PC-9 (cell line): ENCODE measurements at regions not wholly inside any gene's neighbourhood (a gene's known extent, or its start where the extent isn't known, plus 50 kb on each side); places are given as distances from the start of the nearest gene placed in this dataset.

Experiments used
- BruUV-seq: library from RNA; stranded (reverse); fragments of 400-500 nt; replicated peaks from 2 replicates; lab custom pipeline; 2021; lab: Mats Ljungman, UMichigan
- CTCF ChIA-PET: fragments of 300-600 bp; sonication (Branson Sonifier 250); formaldehyde crosslinking; loops from one replicate; lab custom pipeline; 2022; ENCODE audit warnings: antibody characterized with exemption; lab: Charles Lee
- POLR2A ChIA-PET: fragments of 300-600 bp; sonication (Branson Sonifier 250); formaldehyde crosslinking; loops from one replicate; lab custom pipeline; 2022; ENCODE audit warnings: antibody characterized with exemption; ENCODE audit not compliant: unreplicated experiment; lab: Charles Lee
- DNase-seq, 2 experiments: peaks; one replicate each; pipeline versions ENCODE4 v3.0.0 to v3.0.0-alpha.2; 2015 to 2022; ENCODE audit warnings: mixed read lengths in 1 of 2
- H2AFZ ChIP-seq: fragments of 200-600 bp; sonication (generic); 2 replicates; pipeline ENCODE4 v1.8.1; 2017; ENCODE audit warnings: antibody characterized with exemption
- H3F3A ChIP-seq: fragments of 200-600 bp; sonication (generic); 2 replicates; pipeline ENCODE4 v1.8.1; 2017; ENCODE audit warnings: antibody characterized with exemption, mild to moderate bottlenecking, low read depth; ENCODE audit not compliant: insufficient read depth
- H3K27ac ChIP-seq: fragments of 200-600 bp; sonication (generic); 2 replicates; pipeline ENCODE4 v1.6.1; 2016; ENCODE audit warnings: mixed run types
- H3K27me3 ChIP-seq: fragments of 200-600 bp; sonication (generic); 2 replicates; pipeline ENCODE4 v1.6.1; 2016; ENCODE audit warnings: low read depth, mixed run types; ENCODE audit not compliant: insufficient read depth
- H3K36me3 ChIP-seq: fragments of 200-600 bp; sonication (generic); 2 replicates; pipeline ENCODE4 v1.6.1; 2016; ENCODE audit warnings: low read depth, mixed run types
- H3K4me1 ChIP-seq: fragments of 200-600 bp; sonication (generic); replicated peaks from 2 replicates; pipeline ENCODE4 v1.6.1; 2016; ENCODE audit warnings: mixed run types; ENCODE audit not compliant: insufficient read depth
- H3K4me2 ChIP-seq: fragments of 200-600 bp; sonication (generic); 2 replicates; pipeline ENCODE4 v1.6.1; 2017; ENCODE audit warnings: mixed run types
- H3K4me3 ChIP-seq: fragments of 200-600 bp; sonication (generic); 2 replicates; pipeline ENCODE4 v1.6.1; 2016; ENCODE audit warnings: mixed run types
- H3K79me2 ChIP-seq: fragments of 200-600 bp; sonication (generic); 2 replicates; pipeline ENCODE4 v1.6.1; 2017; ENCODE audit warnings: low read depth, mixed run types
- H3K9me2 ChIP-seq: fragments of 200-600 bp; sonication (generic); 2 replicates; pipeline ENCODE4 v1.8.1; 2017; ENCODE audit warnings: mild to moderate bottlenecking; ENCODE audit not compliant: insufficient read depth
- H3K9me3 ChIP-seq: fragments of 200-600 bp; sonication (generic); 2 replicates; pipeline ENCODE4 v1.8.1; 2016; ENCODE audit warnings: low read depth; ENCODE audit not compliant: insufficient read depth
- H4K20me1 ChIP-seq: fragments of 200-600 bp; sonication (generic); 2 replicates; pipeline ENCODE4 v1.8.1; 2017; ENCODE audit not compliant: insufficient read depth
- CTCF ChIP-seq: fragments of 200-600 bp; sonication (generic); conservative IDR thresholded peaks from 2 replicates; pipeline ENCODE4 v1.6.1; 2017; ENCODE audit warnings: mixed run types, antibody characterized with exemption, mild to moderate bottlenecking, moderate library complexity
- EZH2 ChIP-seq: fragments of 200-600 bp; sonication (generic); IDR thresholded peaks from 2 replicates; pipeline ENCODE4 v1.8.0; 2017; ENCODE audit warnings: antibody characterized with exemption, low read depth
- intact Hi-C: fragments of 100-400 bp; cut with micrococcal nuclease; formaldehyde crosslinking; loops from one replicate; pipeline ENCODE4 v1.10.0; 2022; ENCODE audit not compliant: unreplicated experiment

GRCh38 chr5:124481419-124481818 lies 265.0 kb downstream of the ZNF608 start:
- intact Hi-C loops, result no loop called here
- H4K20me1 ChIP-seq, result no peaks in the 10 kb centered on the region
- CTCF ChIA-PET, result no interaction called here
- DNase-seq, result no peak
- no peaks in the 10 kb centered on the region for H3K79me2 ChIP-seq
- no peaks in the 10 kb centered on the region for H3F3A ChIP-seq
- POLR2A ChIA-PET, result no interaction called here
- 0 out of 2 replicates have a peak, but pooled peaks cover 5% of the 10 kb centered on the region for H3K9me2 ChIP-seq
- H3K36me3 ChIP-seq, result no peaks in the 10 kb centered on the region
- H3K27ac ChIP-seq, result no peak overlapping the region
- H3K4me1 ChIP-seq, result no peaks in the 10 kb centered on the region
- no peaks in the 10 kb centered on the region for H3K27me3 ChIP-seq
- H3K4me2 ChIP-seq, result no peak overlapping the region
- BruUV-seq, result no TSS peak
- no peak overlapping the region for H3K4me3 ChIP-seq
- TF ChIP-seq EZH2 (no peak), CTCF (no peak)
- H2AFZ ChIP-seq, result no peak overlapping the region
- no peaks in the 10 kb centered on the region for H3K9me3 ChIP-seq

- ChIA-PET POLR2A (no interaction called here), CTCF (no interaction called here)
- DNase-seq, result no peak
- Histone ChIP-seq H3K36me3 (no peaks in the 10 kb centered on the region), H3K9me3 (no peaks in the 10 kb centered on the region), H3K27me3 (no peaks in the 10 kb centered on the region), H3K79me2 (no peaks in the 10 kb centered on the region), H3F3A (no peaks in the 10 kb centered on the region), H4K20me1 (no peaks in the 10 kb centered on the region), H3K27ac (no peak overlapping the region), H3K4me2 (no peak overlapping the region), H3K4me1 (no peaks in the 10 kb centered on the region), H3K9me2 (0 out of 2 replicates have a peak, but pooled peaks cover 5% of the 10 kb centered on the region), H3K4me3 (no peak overlapping the region), H2AFZ (no peak overlapping the region)
- intact Hi-C loops, result no loop called here
- BruUV-seq, result no TSS peak
- TF ChIP-seq EZH2, result no peak
- TF ChIP-seq CTCF, result no peak
These were observed 265.5 kb downstream of the ZNF608 start for GRCh38 chr5:124480964-124481363.

- BruUV-seq, result no TSS peak
- H3K4me3 ChIP-seq, result no peak overlapping the region
- ChIA-PET POLR2A (interaction anchor here (0.6 kb wide), 1 partner anchor 158 kb away, joined by 3 read pairs; no protein-coding TSS in a partner anchor), CTCF (no interaction called here)
- H3K4me2 ChIP-seq, result no peak overlapping the region
- H3K4me1 ChIP-seq, result no peaks in the 10 kb centered on the region
- 0 out of 2 replicates have a peak, but pooled peaks cover 5% of the 10 kb centered on the region for H3K9me2 ChIP-seq
- H3K9me3 ChIP-seq, result no peaks in the 10 kb centered on the region
- no peaks in the 10 kb centered on the region for H3F3A ChIP-seq
- H3K27ac ChIP-seq, result no peak overlapping the region
- TF ChIP-seq CTCF (no peak), EZH2 (no peak)
- no peak for DNase-seq
- no peak overlapping the region for H2AFZ ChIP-seq
- no peaks in the 10 kb centered on the region for H3K36me3 ChIP-seq
- no peaks in the 10 kb centered on the region for H3K79me2 ChIP-seq
- no peaks in the 10 kb centered on the region for H4K20me1 ChIP-seq
- H3K27me3 ChIP-seq, result no peaks in the 10 kb centered on the region
- intact Hi-C loops, result no loop called here
These were observed 266.4 kb downstream of the ZNF608 start for GRCh38 chr5:124480022-124480421.
